MM.1S (cell line): ENCODE measurements at regions not wholly inside any gene's neighbourhood (a gene's known extent, or its start where the extent isn't known, plus 50 kb on each side); places are given as distances from the start of the nearest gene placed in this dataset.

Experiments used
- CTCF ChIP-seq: fragments of 300-600 bp; sonication (generic); IDR thresholded peaks from 2 replicates; pipeline ENCODE4 v1.5.1; 2016; ENCODE audit warnings: antibody characterized with exemption, low read length, mixed read lengths
- EZH2phosphoT487 ChIP-seq: fragments of 300-600 bp; sonication (generic); IDR thresholded peaks from 2 replicates; pipeline ENCODE4 v1.6.1; 2018; ENCODE audit warnings: antibody characterized with exemption, low read length

GRCh38 chr7:142442396-142442795 lies 184.5 kb upstream of the PRSS58 start:
- TF ChIP-seq CTCF: no peak
- TF ChIP-seq EZH2phosphoT487: no peak
